Raji (cell line): ENCODE measurements at regions not wholly inside any gene's neighbourhood (a gene's known extent, or its start where the extent isn't known, plus 50 kb on each side); places are given as distances from the start of the nearest gene placed in this dataset.
A peak's percentile ranks its signal among the peaks of the same experiment; 100 is the strongest.

Source experiments
- POLR2A ChIP-seq: IDR thresholded peaks from 2 replicates; pipeline ENCODE4 v1.6.1; 2011; ENCODE audit warnings: low read depth, low read length, control low read depth; ENCODE audit not compliant: insufficient read depth

DNA sequence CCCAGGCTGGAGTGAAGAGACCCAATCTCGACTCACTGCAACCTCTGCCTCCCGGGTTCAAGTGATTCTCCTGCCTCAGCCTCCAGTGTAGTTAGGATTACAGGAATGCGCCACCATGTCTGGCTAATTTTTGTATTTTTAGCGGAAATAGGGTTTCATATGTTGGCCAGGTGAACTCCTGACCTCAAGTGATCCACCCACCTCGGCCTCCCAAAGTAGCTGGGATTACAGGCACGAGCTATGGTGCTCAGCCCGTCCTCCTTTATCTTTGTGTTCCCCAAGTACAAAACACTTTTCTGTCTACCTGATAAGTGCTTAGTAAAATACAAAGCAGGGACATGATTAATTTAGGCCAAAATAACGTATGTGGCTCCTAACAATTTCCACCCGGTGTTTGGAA, 91.2 kb upstream of the STK17B start:
- no peak for TF ChIP-seq POLR2A

DNA sequence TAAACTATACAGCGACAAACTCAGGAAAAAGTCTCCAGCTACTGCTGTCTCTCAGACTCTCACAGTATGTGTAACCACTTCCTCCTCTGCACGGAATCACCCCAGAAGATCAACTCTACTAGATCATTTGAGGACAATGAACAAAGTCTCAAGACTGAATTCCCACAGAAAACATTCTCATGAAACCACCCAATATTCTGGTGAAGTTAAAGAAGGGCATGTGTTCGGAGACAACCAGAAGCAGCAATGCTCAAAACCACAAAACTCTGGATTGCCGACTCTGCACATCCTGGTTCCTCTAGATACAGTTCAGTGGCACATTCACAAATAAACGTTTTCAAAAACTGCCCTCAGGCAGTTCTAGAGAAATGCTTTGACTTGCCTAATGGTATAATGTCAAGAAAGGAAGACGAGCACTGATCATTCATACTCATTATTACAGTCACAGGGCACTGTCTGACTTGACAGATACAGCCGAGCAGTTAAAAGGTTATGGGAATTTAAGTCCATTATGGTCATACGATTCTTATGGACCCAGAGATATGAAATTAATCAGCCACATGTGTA, 91.9 kb upstream of the STK17B start:
- peak; percentile 37 for TF ChIP-seq POLR2A

DNA sequence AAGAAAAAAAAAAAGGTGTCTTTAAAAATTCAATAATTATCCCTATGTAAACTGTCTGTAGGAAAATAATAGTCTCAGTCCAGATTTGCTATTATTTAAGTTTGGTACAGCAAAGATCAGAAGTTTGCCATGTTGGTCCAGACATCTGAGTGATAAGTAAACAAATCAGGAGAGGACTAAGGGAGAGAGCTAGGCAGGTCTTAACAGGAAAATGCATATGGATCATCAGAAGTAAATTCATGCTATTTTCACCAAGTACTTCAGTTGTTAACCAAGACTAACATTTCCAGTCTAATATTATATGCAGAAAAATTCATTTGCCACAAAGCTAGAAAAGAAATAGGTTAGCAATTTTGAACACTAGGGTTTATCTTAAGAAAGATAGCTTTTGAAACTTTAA, 95.0 kb upstream of the STK17B start:
- no peak for TF ChIP-seq POLR2A

DNA sequence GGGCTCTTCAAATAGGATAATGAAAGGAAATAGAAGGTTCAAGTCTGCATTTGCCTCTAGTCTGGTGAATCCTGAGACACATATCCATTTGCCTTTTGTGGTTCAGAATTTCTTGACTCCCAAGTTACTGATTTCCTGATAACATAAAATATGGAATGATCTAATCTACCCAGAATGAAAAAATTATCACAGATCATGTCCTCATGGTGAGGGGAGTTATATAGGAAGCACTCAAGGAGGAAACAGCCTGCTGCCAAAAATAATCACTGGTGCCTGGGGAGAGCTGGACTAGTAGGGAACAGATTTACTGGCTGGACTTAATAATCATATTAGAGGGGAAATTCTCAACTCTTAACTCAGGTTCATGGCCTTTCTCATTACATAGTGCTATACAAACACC, 95.5 kb upstream of the STK17B start:
- TF ChIP-seq POLR2A = no peak

DNA sequence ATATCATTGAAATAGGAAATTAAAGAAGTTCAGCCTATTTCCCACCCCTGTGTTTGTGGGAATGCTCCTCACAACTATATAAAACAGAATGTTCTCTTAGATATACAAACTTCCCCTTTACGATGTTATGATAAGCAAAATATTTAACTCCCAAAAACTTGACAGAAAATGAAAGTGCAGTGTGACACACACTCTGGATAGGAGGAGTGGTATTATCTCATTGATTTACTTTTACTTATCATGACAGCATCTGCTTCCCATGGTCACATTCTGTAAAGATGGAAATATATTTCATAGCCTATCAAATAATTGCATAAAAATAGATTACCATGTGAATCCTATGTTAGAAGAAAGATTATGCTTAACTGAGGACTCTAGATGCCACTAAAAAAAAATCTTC, 96.6 kb upstream of the STK17B start:
- no peak for TF ChIP-seq POLR2A

DNA sequence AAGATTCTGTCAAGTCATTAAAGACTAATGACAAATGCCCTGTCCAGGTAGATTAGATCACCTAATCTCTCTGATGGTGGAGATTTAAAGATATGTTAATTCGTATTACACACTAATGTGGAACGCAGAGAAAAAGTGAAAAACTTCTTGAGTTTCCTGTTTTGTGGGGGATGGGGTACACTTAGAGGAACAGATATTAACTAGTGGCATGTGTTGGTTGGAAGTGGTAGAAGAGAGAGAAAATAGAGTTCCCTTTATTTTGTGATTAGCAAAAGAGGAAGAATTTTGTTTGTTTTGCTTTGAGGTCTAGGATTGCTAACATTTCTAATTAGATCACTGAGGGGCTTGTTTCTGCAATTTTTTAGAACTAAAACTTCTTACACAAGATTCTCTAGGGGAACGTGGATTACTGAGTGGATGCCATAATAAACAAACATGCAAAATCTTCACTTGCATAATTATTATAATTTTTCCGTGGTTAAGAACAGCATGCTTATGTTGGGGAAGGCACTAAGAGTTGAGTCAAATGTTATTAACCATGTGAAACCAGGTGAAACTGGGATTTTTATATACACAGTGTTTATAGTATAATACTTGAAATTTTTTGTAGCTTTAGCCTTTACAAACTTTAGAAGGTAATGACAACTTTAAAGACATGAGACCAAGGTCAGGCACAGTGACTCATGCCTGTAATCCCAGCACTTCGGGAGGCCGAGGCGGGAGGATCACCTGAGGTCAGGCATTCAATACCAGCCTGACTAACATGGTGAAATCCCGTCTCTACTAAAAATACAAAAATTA, 97.4 kb upstream of the STK17B start:
- no peak for TF ChIP-seq POLR2A

DNA sequence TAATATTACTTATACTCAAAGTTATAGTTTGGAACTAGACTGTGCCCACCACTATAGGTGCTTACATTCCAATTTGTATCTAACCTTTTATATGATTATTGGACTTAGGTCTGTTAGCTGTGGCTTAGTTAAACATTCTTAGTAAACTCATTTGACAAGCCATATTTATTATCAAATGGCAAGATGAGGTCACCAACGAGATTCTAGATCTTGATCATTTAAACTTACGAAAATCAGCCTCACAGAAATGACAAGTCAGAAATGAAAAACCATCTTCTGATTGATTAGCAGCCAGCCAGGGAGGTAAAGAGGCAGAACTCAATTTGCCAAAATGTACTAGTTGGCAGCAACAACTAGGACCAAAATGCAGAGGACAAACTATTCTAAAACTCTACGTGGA, 100.4 kb upstream of the STK17B start:
- TF ChIP-seq POLR2A = no peak

DNA sequence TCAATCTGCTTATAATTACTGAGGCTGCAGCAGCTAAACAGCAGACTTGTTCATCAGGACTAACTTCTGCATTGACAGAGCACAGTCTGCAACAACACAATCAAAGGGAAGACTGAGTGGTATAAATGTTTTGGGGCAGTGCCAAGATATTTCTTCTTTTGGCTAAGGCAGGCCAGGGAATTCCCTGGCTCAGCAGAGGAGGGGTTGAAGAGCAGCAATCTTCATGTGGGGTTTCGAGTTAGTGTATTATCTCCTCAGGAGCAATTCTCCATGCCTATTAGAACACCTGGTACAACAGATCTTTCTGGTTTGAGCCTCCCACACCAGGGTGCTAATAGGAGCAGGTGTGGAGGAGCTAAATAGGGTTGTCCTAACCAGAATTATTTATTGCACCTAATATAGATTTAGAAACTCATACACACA, 103.0 kb upstream of the STK17B start:
- peak; percentile 31; the same call in 1 of the 2 replicates for TF ChIP-seq POLR2A

DNA sequence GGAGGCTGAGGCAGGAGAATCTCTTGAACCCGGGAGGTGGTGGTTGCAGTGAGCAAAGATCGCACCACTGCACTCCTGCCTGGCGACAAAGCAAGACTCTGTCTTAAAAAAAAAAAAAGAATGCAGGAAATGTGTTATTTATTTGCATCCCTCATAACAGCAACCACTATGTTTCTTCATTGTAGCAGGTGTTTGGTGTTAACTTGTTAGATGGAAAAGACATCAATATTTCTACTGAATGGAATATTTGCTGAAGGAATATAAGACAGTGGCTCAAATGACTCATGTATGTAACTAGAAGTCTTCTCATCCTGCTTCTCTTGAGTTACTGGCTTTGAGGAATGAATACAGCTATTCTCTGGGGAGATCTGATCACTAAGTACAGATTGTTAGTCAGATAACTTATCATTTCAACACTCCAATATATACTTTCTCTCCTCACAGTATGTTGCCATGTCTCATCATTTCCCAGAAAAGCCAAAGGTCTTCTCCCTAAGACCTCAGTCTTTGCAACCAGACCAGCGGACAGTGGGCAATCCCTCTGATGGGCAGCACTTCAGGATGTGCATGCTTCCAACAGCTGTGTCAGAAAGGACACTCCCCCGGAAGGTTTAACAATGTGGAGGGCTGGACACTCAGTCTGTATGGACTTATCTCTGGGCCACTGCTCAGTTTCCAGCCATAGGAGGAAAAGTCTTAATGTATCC, 104.4 kb upstream of the STK17B start:
- TF ChIP-seq POLR2A = 0 out of 2 replicates have a peak, but pooled peaks have one; percentile 10

DNA sequence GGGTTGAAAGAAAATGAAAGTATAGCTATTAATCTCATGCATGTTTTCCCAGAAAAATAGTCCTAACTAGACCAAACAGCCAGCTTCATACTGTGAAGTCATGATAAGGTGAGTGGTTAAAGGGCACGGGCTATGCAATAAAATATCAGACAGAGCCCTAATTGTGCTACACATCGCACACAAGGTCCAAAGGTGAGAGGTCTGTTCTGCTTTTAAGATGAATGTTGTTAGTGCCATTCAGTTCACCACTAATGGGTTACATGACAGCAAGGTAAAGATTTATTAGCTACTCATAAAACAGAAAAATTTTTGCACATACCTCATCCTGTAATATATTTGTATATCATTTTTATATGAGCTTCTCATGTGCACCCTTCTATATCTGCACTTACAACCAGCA, 105.0 kb upstream of the STK17B start:
- TF ChIP-seq POLR2A = no peak

DNA sequence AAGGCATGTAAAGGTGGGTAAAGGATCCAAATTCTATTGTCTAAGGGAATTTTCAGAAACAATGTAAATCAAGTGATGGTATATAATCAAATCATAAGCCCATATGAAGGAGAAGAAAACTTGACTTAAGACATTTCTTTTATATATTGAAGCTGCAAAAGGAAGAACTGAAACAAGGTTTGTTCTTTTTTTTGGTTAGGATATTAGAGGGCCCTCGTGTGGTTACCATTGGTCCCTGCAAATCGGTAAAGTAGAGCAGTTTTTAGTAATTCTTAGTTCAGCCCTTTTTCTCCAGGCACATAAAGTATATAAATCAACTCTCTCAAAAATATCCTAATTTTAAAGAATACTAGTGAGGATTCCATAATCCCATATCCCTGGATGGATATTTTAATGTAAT, 105.6 kb upstream of the STK17B start:
- TF ChIP-seq POLR2A = no peak

DNA sequence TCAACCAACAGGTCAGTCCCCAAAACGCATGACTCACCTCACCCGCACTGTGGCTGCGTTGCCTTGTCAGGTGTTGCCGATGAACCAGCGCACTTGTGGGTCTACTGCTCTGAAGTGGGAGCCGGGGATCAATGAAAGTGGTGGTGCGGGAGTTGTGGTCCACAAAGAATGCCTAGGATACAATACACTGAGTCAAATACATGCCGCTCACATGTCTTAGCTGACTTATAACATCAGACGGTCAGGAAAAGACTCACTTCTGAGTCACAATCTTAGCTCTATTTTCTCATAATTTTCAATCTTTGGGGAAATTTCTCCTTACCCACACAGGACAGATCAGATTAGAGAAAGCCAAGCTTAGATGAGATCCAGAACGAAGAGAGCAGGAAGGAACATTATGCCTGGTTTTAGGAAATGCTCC, 107.1 kb upstream of the STK17B start:
- TF ChIP-seq POLR2A = no peak

DNA sequence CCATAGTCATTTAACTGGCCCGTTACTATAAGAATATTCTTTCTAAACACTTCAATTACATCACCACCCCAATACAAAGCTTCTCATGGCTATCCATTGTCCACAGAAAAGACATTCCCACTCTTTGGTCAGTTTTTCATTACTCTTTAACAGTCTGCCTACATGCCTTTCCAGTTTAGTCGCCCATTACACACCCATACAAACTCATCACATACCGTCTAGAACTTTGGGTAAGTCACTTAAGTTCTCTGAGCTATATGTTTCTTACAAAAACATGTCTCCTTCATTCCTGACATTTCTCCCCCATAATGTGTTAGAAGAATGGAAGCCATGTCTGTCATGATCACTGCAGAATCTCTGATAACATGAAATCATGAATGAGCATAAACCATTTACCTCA, 108.2 kb upstream of the STK17B start:
- TF ChIP-seq POLR2A = no peak

DNA sequence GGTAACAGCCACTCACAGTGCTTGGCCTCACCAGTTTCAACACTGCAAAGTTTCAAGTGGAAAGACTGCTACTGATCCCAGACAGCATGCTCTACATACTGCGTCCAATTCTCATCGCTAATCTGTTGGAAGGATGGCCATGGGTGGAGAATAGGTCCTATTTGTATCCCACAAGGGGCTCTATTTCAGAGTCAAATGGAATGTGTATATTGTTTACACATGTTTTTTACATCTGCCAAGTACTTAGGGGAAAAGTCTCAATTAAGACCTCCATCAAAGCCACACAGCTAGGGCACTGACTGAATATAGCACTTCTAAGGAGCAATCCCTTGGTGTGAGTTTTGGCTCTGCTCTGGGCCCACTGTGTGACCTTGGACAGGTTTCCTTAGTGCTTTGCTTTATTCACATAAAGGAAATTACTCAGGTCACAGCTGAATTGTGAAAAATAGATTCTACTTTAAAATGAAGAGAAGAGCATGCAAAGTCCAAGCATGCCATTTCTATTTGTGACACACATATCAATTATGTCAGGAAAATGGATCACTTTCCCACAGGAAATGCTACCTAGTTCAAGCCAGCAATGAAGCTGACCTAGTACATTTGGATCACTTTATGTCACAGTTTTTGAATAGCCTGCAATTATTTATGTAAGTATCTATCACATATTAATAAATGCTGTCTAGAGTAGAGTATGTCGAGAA, 112.9 kb upstream of the STK17B start:
- TF ChIP-seq POLR2A = no peak

DNA sequence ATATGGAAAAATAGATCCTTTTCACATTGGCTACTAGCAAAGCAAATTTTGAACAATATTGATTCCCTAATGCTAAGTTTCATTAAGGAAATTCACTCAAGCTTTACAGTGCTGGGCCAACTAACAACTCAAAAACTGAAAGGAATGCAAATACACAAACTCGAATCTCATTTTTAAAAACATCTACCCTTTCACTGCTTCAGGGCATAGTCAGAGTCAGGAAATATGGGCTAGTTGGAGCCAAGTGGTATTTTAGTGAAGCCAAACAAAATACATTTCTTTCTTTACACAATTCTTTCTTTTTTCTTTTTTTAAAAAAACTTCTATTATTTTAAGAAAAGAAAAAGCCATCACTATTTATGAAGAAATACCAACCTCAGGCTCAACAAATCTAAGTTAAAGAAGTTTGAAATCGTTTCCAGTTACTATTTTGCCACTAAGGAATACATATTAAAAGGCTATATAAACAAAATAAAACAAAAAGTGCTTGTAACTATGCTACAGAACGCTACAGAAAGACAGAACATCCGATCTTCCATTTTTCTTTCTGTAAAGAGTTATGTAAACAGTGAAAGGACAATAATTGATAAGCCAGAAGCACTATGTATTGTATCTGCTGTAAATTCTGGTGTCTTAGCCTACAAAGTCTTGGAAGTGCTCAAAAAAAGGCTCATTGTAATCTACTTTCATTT, 113.6 kb upstream of the STK17B start:
- no peak for TF ChIP-seq POLR2A

DNA sequence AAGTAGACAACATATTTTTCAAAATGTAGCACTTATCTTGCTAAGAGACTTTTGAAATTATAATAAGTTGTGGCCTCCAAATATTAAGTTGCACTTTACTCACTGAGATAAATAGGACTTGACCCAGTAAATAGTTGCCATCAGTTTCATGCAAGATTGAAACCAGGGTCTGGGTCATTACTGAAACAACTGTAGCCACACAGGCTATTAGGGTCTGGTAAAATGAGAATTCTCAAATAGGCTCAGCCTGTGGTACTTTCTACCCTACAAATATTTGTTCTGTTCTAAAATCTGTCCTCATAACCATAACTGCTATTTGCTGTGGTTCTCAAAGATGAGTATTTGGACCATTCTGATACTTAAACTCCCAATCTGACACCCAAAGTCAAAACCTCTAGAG, 115.4 kb upstream of the STK17B start:
- TF ChIP-seq POLR2A = no peak

DNA sequence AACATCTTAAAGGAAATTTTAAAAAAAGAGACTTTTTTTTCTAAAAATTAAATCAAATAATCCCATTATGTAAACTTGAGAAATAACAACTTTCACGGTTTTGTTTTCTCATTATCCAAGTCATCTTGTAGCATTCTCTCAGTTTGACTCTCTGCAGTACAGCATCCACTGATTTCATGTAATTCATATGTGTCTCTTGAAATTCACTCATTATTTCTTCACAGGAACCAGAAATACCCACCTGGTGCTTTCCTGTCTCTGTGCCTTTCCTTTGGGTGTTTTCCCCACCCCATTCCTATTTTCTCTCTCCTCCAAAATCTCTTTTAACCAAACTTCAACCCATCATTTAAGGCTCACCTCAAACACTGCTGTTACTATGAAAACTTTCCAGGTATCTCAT, 116.1 kb upstream of the STK17B start:
- no peak for TF ChIP-seq POLR2A
